NCI-H2171 (cell line): ENCODE measurements at regions not wholly inside any gene's neighbourhood (a gene's known extent, or its start where the extent isn't known, plus 50 kb on each side); places are given as distances from the start of the nearest gene placed in this dataset.
"Not testable (repeated sequence)": the region's sequence is repeated elsewhere in the genome, so short reads cannot be mapped to it uniquely, and the experiment has no call there.

Experiments used
- DNase-seq: peaks from one replicate; lab custom pipeline; 2025; lab: John Stamatoyannopoulos, UW

GRCh38 chr3:69484507-69485393 is 98.9 kb upstream of the FRMD4B start:
- no peak for DNase-seq

GRCh38 chr3:69483449-69483848 is 97.6 kb upstream of the FRMD4B start:
- no peak for DNase-seq

- not testable (repeated sequence) for DNase-seq
Measured at GRCh38 chr3:69480986-69481385, 95.1 kb upstream of the FRMD4B start.

GRCh38 chr3:69474186-69474585 is 88.3 kb upstream of the FRMD4B start:
- DNase-seq = no peak

GRCh38 chr3:69472093-69472492 is 86.2 kb upstream of the FRMD4B start:
- no peak for DNase-seq

- no peak for DNase-seq
Measured at GRCh38 chr3:69463531-69463930, 77.6 kb upstream of the FRMD4B start.

GRCh38 chr3:69462826-69463100 is 76.9 kb upstream of the FRMD4B start:
- no peak for DNase-seq

- no peak for DNase-seq
Measured at GRCh38 chr3:69462022-69462825, 76.3 kb upstream of the FRMD4B start.

GRCh38 chr3:69460034-69460433 is 74.1 kb upstream of the FRMD4B start:
- DNase-seq = no peak

GRCh38 chr3:69458803-69459365 is 73.0 kb upstream of the FRMD4B start:
- DNase-seq = no peak

- DNase-seq = no peak
Measured at GRCh38 chr3:69456631-69457030, 70.7 kb upstream of the FRMD4B start.

GRCh38 chr3:69454204-69454787 is 68.4 kb upstream of the FRMD4B start:
- DNase-seq = no peak

- no peak for DNase-seq
Measured at GRCh38 chr3:69452295-69452694, 66.4 kb upstream of the FRMD4B start.

- peak; percentile 32 for DNase-seq
Measured at GRCh38 chr3:69451594-69451993, 65.7 kb upstream of the FRMD4B start.

- DNase-seq = no peak
Measured at GRCh38 chr3:69448877-69449276, 63.0 kb upstream of the FRMD4B start.

GRCh38 chr3:69446402-69447072 is 60.6 kb upstream of the FRMD4B start:
- DNase-seq = no peak

- DNase-seq = no peak
Measured at GRCh38 chr3:69445498-69445897, 59.6 kb upstream of the FRMD4B start.

- no peak for DNase-seq
Measured at GRCh38 chr3:69445024-69445423, 59.1 kb upstream of the FRMD4B start.

GRCh38 chr3:69443457-69443920 is 57.6 kb upstream of the FRMD4B start:
- no peak for DNase-seq

GRCh38 chr3:69442771-69443311 is 57.0 kb upstream of the FRMD4B start:
- no peak for DNase-seq

- no peak for DNase-seq
Measured at GRCh38 chr3:69441732-69442131, 55.8 kb upstream of the FRMD4B start.

GRCh38 chr3:69441040-69441439 is 55.2 kb upstream of the FRMD4B start:
- DNase-seq = no peak
